Heart left ventricle (tissue), 16 donors: ENCODE measurements at regions not wholly inside any gene's neighbourhood (a gene's known extent, or its start where the extent isn't known, plus 50 kb on each side); places are given as distances from the start of the nearest gene placed in this dataset.

Experiments used
- ATAC-seq, 4 donors: fragments of 200-7000 bp; cut with Tn5 transposase; one replicate each; pipeline ENCODE4 v1.9.1; 2020 to 2022; ENCODE audit warnings: moderate library complexity in 4 of 4, mild to moderate bottlenecking in 3 of 4, moderate number of reproducible peaks in 1 of 4
- DNase-seq, 5 donors: peaks; one replicate each; pipeline ENCODE4 v3.0.0-alpha.2; 2020
- H3K27ac ChIP-seq, 12 donors: fragments of 200-600 bp; sonication (generic) in 4 of 12; one replicate each; pipeline versions ENCODE4 v1.5.0 to v1.8.0; 2016 to 2022; ENCODE audit warnings: mild to moderate bottlenecking in 2 of 12
- H3K27me3 ChIP-seq, 9 donors: fragments of 200-600 bp; sonication (generic) in 2 of 9; one replicate each; pipeline versions ENCODE4 v1.5.1 to v1.8.0; 2016 to 2022; ENCODE audit warnings: mild to moderate bottlenecking in 3 of 9
- H3K36me3 ChIP-seq, 9 donors: fragments of 200-600 bp; sonication (generic) in 2 of 9; one replicate each; pipeline versions ENCODE4 v1.5.0 to v1.8.0; 2018 to 2022; ENCODE audit warnings: mild to moderate bottlenecking in 2 of 9
- H3K4me1 ChIP-seq, 12 donors: fragments of 200-600 bp; sonication (generic) in 4 of 12; one replicate each; pipeline versions ENCODE4 v1.5.0 to v1.8.0; 2016 to 2022; ENCODE audit warnings: mild to moderate bottlenecking in 3 of 12
- H3K4me3 ChIP-seq, 12 donors: fragments of 200-600 bp; sonication (generic) in 4 of 12; one replicate each; pipeline versions ENCODE4 v1.5.0 to v1.8.0; 2017 to 2022; ENCODE audit warnings: mild to moderate bottlenecking in 9 of 12, moderate library complexity in 4 of 12
- H3K9me3 ChIP-seq, 12 donors: fragments of 200-600 bp; sonication (generic) in 4 of 12; one replicate each; pipeline versions ENCODE4 v1.5.0 to v1.8.0; 2016 to 2022; ENCODE audit warnings: mild to moderate bottlenecking in 1 of 12
- CTCF ChIP-seq, 12 donors: fragments of 200-600 bp; sonication (generic) in 4 of 12; IDR thresholded peaks; one replicate each; pipeline versions ENCODE4 v1.5.0 to v1.8.0; 2018 to 2022; ENCODE audit warnings: antibody characterized with exemption in 12 of 12, mild to moderate bottlenecking in 5 of 12
- POLR2A ChIP-seq, 2 donors: fragments of 450-650 bp; IDR thresholded peaks; one replicate each; pipeline ENCODE4 v1.6.1; 2017; ENCODE audit warnings: antibody characterized with exemption in 2 of 2, mild to moderate bottlenecking in 2 of 2, moderate library complexity in 2 of 2
- WGBS, 4 donors: extraction: QIAGEN DNeasy Blood & Tissue Kit in 2 of 4; methylation state at CpG; one replicate each; pipeline versions ENCODE4 v1.1.5 to v1.1.7; 2013 to 2018; 5-methylcytosine and 5-hydroxymethylcytosine counted together
- intact Hi-C, 10 donors: fragments of 100-400 bp; cut with DNase I; formaldehyde crosslinking; loops; one replicate each; pipeline versions ENCODE4 v1.11.1 to v1.14.2; 2022
- donor health status: ischemic (EF 13 %, LVEDD 7.1; RV severe dilation, severe dysfunction).
- donor health status: healthy with polysubstance abuse.
- donor health status: DM: no; HTN: yes; CAD: no.
- donor health status: DM: no; HTN: no; CAD: no.
- donor health status: ischemic (EF 25% LVEDD 6.9; RV normal size, moderate dysfunction).
- donor health status: ischemic (EF 25% LVEDD 5.7; RV mildly dilated, moderate dysfunction).
- donor health status: healthy.
- donor health status: DM: yes; HTN: yes; CAD: no.
- donor health status: ischemic (EF 35%, LVEDD 5.7; RV mildly dilated, moderate dysfunction).
- donor health status: nonischemic (EF 11% LVEDD 7.7; RV severe dilation, severe dysfunction).
- donor health status: DM: yes; HTN: yes; CAD: no.
- donor health status: PGD.
- donor health status: ischemic (EF 29% LVEDD 5.4; RV normal size, mild dysfunction).
- donor health status: nonischemic (EF 23%, LVEDD 6.1; RV moderate dilation, normal function).

GRCh38 chr11:91755951-91756707, 468.5 kb upstream of the FAT3 start:
- no peak for ATAC-seq
- Histone ChIP-seq H3K4me1 (no peaks in the 10 kb centered on the region), H3K27ac (no peak overlapping the region), H3K27me3 (no peaks in the 10 kb centered on the region), H3K9me3 (peaks cover 0 to 7% (median 0%) of the 10 kb centered on the region in 12 donors), H3K36me3 (no peaks in the 10 kb centered on the region), H3K4me3 (no peak overlapping the region)
- 66 to 73% (median 68%) methylated on average over 2 of the region's 2 CpGs for WGBS, 4 donors
- no peak for TF ChIP-seq CTCF (IDR thresholded peaks at IDR 0.05)
- no peak for TF ChIP-seq POLR2A (IDR thresholded peaks at IDR 0.05)
- intact Hi-C loops, result no loop called here
- no peak for DNase-seq

- DNase-seq (no peak), ATAC-seq (no peak)
- no peaks in the 10 kb centered on the region for H3K36me3 ChIP-seq
- no peaks in the 10 kb centered on the region for H3K27me3 ChIP-seq
- no peak for TF ChIP-seq POLR2A (IDR thresholded peaks at IDR 0.05)
- TF ChIP-seq CTCF (IDR thresholded peaks at IDR 0.05), result no peak
- H3K4me3 ChIP-seq, result no peak overlapping the region
- H3K4me1 ChIP-seq, result no peaks in the 10 kb centered on the region
- H3K27ac ChIP-seq, result no peak overlapping the region
- H3K9me3 ChIP-seq, result peaks cover 0 to 7% (median 0%) of the 10 kb centered on the region in 12 donors
- intact Hi-C loops, result no loop called here
Measured at GRCh38 chr11:91755526-91755925, 469.1 kb upstream of the FAT3 start.

- no peaks in the 10 kb centered on the region for H3K4me1 ChIP-seq
- no peak overlapping the region for H3K27ac ChIP-seq
- TF ChIP-seq POLR2A (IDR thresholded peaks at IDR 0.05) (no peak), CTCF (IDR thresholded peaks at IDR 0.05) (no peak)
- no peaks in the 10 kb centered on the region for H3K9me3 ChIP-seq
- intact Hi-C loops, result loop anchor here in 1 of 10 donors (10.0 kb wide), 1 partner anchor 76 kb away; no protein-coding TSS in a partner anchor
- no peak overlapping the region for H3K4me3 ChIP-seq
- H3K27me3 ChIP-seq, result no peaks in the 10 kb centered on the region
- ATAC-seq (no peak), DNase-seq (no peak)
- no peaks in the 10 kb centered on the region for H3K36me3 ChIP-seq
Measured at GRCh38 chr11:91749251-91749650, 475.4 kb upstream of the FAT3 start.

GRCh38 chr11:91742155-91742554, 482.5 kb upstream of the FAT3 start:
- no peaks in the 10 kb centered on the region for H3K4me1 ChIP-seq
- DNase-seq (no peak), ATAC-seq (no peak)
- no peaks in the 10 kb centered on the region for H3K9me3 ChIP-seq
- no peaks in the 10 kb centered on the region for H3K27me3 ChIP-seq
- TF ChIP-seq POLR2A (IDR thresholded peaks at IDR 0.05) (no peak), CTCF (IDR thresholded peaks at IDR 0.05) (no peak)
- intact Hi-C loops, result loop anchor here in 1 of 10 donors (10.0 kb wide), 1 partner anchor 83 kb away; no protein-coding TSS in a partner anchor
- WGBS, 4 donors, result 55 to 59% (median 57%) methylated on average over 3 of the region's 3 CpGs
- H3K36me3 ChIP-seq, result no peaks in the 10 kb centered on the region
- H3K4me3 ChIP-seq, result no peak overlapping the region
- no peak overlapping the region for H3K27ac ChIP-seq
